H9 (cell line): ENCODE measurements at regions not wholly inside any gene's neighbourhood (a gene's known extent, or its start where the extent isn't known, plus 50 kb on each side); places are given as distances from the start of the nearest gene placed in this dataset.
A peak's percentile ranks its signal among the peaks of the same experiment; 100 is the strongest.

ENCODE experiments used
- DNase-seq: peaks from one replicate; pipeline ENCODE4 v3.0.0-alpha.2; 2017
- H2AFZ ChIP-seq: one replicate; pipeline ENCODE4 v1.6.1; 2013; ENCODE audit warnings: mild to moderate bottlenecking, low read length, control low read depth, moderate library complexity
- H2AK5ac ChIP-seq: 2 replicates; pipeline ENCODE4 v1.6.1; 2013; ENCODE audit warnings: low read length, control low read depth, mixed read lengths; ENCODE audit not compliant: insufficient read length
- H2BK120ac ChIP-seq: one replicate; pipeline ENCODE4 v1.6.1; 2013; ENCODE audit warnings: low read depth, mild to moderate bottlenecking, low read length, control low read depth, inconsistent platforms; ENCODE audit not compliant: poor library complexity, severe bottlenecking
- H2BK12ac ChIP-seq: 2 replicates; pipeline ENCODE4 v1.6.1; 2013; ENCODE audit warnings: low read length, control low read depth, mixed read lengths, low read depth; ENCODE audit not compliant: insufficient read length
- H2BK15ac ChIP-seq: 2 replicates; pipeline ENCODE4 v1.6.1; 2013; ENCODE audit warnings: low read depth, low read length, control low read depth
- H2BK20ac ChIP-seq: one replicate; pipeline ENCODE4 v1.6.1; 2013; ENCODE audit warnings: low read depth, mild to moderate bottlenecking, low read length, control low read depth, inconsistent platforms; ENCODE audit not compliant: poor library complexity, severe bottlenecking
- H2BK5ac ChIP-seq: 2 replicates; pipeline ENCODE4 v1.6.1; 2013; ENCODE audit warnings: low read length, control low read depth, mixed read lengths; ENCODE audit not compliant: insufficient read length
- H3K14ac ChIP-seq: 2 replicates; pipeline ENCODE4 v1.6.1; 2013; ENCODE audit warnings: low read length, control low read depth; ENCODE audit not compliant: insufficient read depth
- H3K18ac ChIP-seq: 2 replicates; pipeline ENCODE4 v1.6.1; 2013; ENCODE audit warnings: low read depth, mild to moderate bottlenecking, mixed read lengths, low read length, control low read depth; ENCODE audit not compliant: insufficient read length
- H3K23ac ChIP-seq: 2 replicates; pipeline ENCODE4 v1.6.1; 2013; ENCODE audit warnings: low read length, control low read depth, mixed read lengths, low read depth; ENCODE audit not compliant: insufficient read length
- H3K23me2 ChIP-seq: 2 replicates; pipeline ENCODE4 v1.6.1; 2013; ENCODE audit warnings: low read depth, mild to moderate bottlenecking, mixed read lengths, low read length, control low read depth; ENCODE audit not compliant: insufficient read length, poor library complexity, severe bottlenecking
- H3K27ac ChIP-seq: 2 replicates; pipeline ENCODE4 v1.5.1; 2013; ENCODE audit warnings: low read length, control low read depth, mixed read lengths, low read depth; ENCODE audit not compliant: insufficient read length
- H3K27me3 ChIP-seq: 2 replicates; pipeline ENCODE4 v1.6.1; 2013; ENCODE audit warnings: low read length, control low read depth, inconsistent platforms; ENCODE audit not compliant: insufficient read depth
- H3K4ac ChIP-seq: 2 replicates; pipeline ENCODE4 v1.6.1; 2013; ENCODE audit warnings: low read depth, mild to moderate bottlenecking, control low read depth, inconsistent platforms, low read length, moderate library complexity
- H3K4me1 ChIP-seq: 2 replicates; pipeline ENCODE4 v1.6.1; 2013; ENCODE audit warnings: low read length, control low read depth, inconsistent platforms; ENCODE audit not compliant: insufficient read depth
- H3K4me2 ChIP-seq: 2 replicates; pipeline ENCODE4 v1.6.1; 2013; ENCODE audit warnings: low read length, control low read depth, mixed read lengths; ENCODE audit not compliant: insufficient read length, insufficient read depth
- H3K56ac ChIP-seq: 2 replicates; pipeline ENCODE4 v1.6.1; 2013; ENCODE audit warnings: low read depth, mild to moderate bottlenecking, mixed read lengths, low read length, control low read depth; ENCODE audit not compliant: insufficient read length
- H3K79me1 ChIP-seq: 2 replicates; pipeline ENCODE4 v1.6.1; 2013; ENCODE audit warnings: low read depth, mild to moderate bottlenecking, moderate library complexity, low read length, control low read depth, inconsistent platforms; ENCODE audit not compliant: insufficient read depth, poor library complexity, severe bottlenecking
- H3K79me2 ChIP-seq: 2 replicates; pipeline ENCODE4 v1.6.1; 2013; ENCODE audit warnings: low read length, control low read depth, inconsistent platforms; ENCODE audit not compliant: insufficient read depth
- H3K9ac ChIP-seq: 2 replicates; pipeline ENCODE4 v1.6.1; 2013; ENCODE audit warnings: low read length, control low read depth, mixed read lengths; ENCODE audit not compliant: insufficient read length; ENCODE audit errors: extremely low read depth
- H3K9me3 ChIP-seq: one replicate; pipeline ENCODE4 v1.6.1; 2013; ENCODE audit warnings: low read depth, low read length, inconsistent platforms; ENCODE audit not compliant: control insufficient read depth
- H3T11ph ChIP-seq: one replicate; pipeline ENCODE4 v1.6.1; 2013; ENCODE audit warnings: mild to moderate bottlenecking, low read length, control low read depth, inconsistent platforms
- H4K20me1 ChIP-seq: one replicate; pipeline ENCODE4 v1.6.1; 2013; ENCODE audit not compliant: control insufficient read depth, insufficient read length, insufficient read depth
- H4K5ac ChIP-seq: 2 replicates; pipeline ENCODE4 v1.6.1; 2013; ENCODE audit warnings: low read depth, mild to moderate bottlenecking, mixed read lengths, low read length, control low read depth; ENCODE audit not compliant: insufficient read length
- H4K8ac ChIP-seq: replicated peaks from 2 replicates; pipeline ENCODE4 v1.6.1; 2013; ENCODE audit warnings: low read length, control low read depth, mixed read lengths, low read depth; ENCODE audit not compliant: insufficient read length
- H4K91ac ChIP-seq: 2 replicates; pipeline ENCODE4 v1.6.1; 2013; ENCODE audit warnings: low read depth, mild to moderate bottlenecking, moderate library complexity, mixed read lengths, low read length, control low read depth; ENCODE audit not compliant: insufficient read length
- H3K27ac Mint-ChIP-seq, 3 experiments: 2 replicates in 2 of 3; 3 replicates in 1 of 3; pipeline ENCODE4 v1.8.0; 2020 to 2021; ENCODE audit warnings: mixed read lengths in 3 of 3, mild to moderate bottlenecking in 1 of 3, moderate library complexity in 1 of 3
- H3K27me3 Mint-ChIP-seq: 2 replicates; pipeline ENCODE4 v1.8.0; 2021; ENCODE audit warnings: low read depth, mild to moderate bottlenecking, moderate library complexity, mixed read lengths
- H3K36me3 Mint-ChIP-seq, 3 experiments: 2 replicates in 2 of 3; 3 replicates in 1 of 3; pipeline ENCODE4 v1.8.0; 2020 to 2021; ENCODE audit warnings: low read depth in 3 of 3, mixed read lengths in 3 of 3; ENCODE audit not compliant: insufficient read depth in 1 of 3
- H3K4me1 Mint-ChIP-seq, 2 experiments: 2 replicates each; pipeline ENCODE4 v1.8.0; 2020; ENCODE audit warnings: mixed read lengths in 2 of 2
- H3K4me3 Mint-ChIP-seq, 2 experiments: 2 replicates in 1 of 2; 3 replicates in 1 of 2; pipeline ENCODE4 v1.8.0; 2020 to 2021; ENCODE audit warnings: mild to moderate bottlenecking in 2 of 2, mixed read lengths in 2 of 2, moderate library complexity in 1 of 2
- H3K9me3 Mint-ChIP-seq, 2 experiments: 2 replicates in 1 of 2; 3 replicates in 1 of 2; pipeline ENCODE4 v1.8.0; 2020; ENCODE audit warnings: mild to moderate bottlenecking in 2 of 2, mixed read lengths in 2 of 2, moderate library complexity in 1 of 2
- CTCF ChIP-seq: fragments of 200-600 bp; sonication (generic); conservative IDR thresholded peaks from 3 replicates; pipeline ENCODE4 v1.8.0; 2021; ENCODE audit warnings: antibody characterized with exemption, mild to moderate bottlenecking
- WGBS: extraction: QIAGEN DNeasy Blood & Tissue Kit; methylation state at CpG from one replicate; pipeline ENCODE4 v1.1.7; 2013; ENCODE audit warnings: missing lambda C conversion rate, low lambda C conversion rate, mixed read lengths; ENCODE audit not compliant: insufficient read length; ENCODE audit errors: extremely low coverage; 5-methylcytosine and 5-hydroxymethylcytosine counted together

- Histone ChIP-seq H3K79me2 (no peaks in the 10 kb centered on the region), H3K27ac (no peak overlapping the region), H3T11ph (no peak overlapping the region), H3K23me2 (no peaks in the 10 kb centered on the region), H2BK20ac (no peak overlapping the region), H3K79me1 (no peaks in the 10 kb centered on the region), H3K18ac (no peak overlapping the region), H2BK15ac (no peak overlapping the region), H3K23ac (no peak overlapping the region), H2AFZ (no peak overlapping the region), H3K4me1 (no peaks in the 10 kb centered on the region), H4K5ac (no peak overlapping the region), H3K9ac (no peak overlapping the region), H3K27me3 (no peaks in the 10 kb centered on the region), H4K8ac (no peak overlapping the region), H3K4ac (no peak overlapping the region), H2BK5ac (no peak overlapping the region), H4K20me1 (no peaks in the 10 kb centered on the region), H3K4me2 (no peak overlapping the region), H4K91ac (no peak overlapping the region), H2AK5ac (no peak overlapping the region), H2BK120ac (no peak overlapping the region), H3K14ac (no peak overlapping the region), H3K56ac (no peak overlapping the region), H2BK12ac (no peak overlapping the region), H3K9me3 (no peaks in the 10 kb centered on the region)
- Mint-ChIP-seq H3K36me3 (no peaks in the 10 kb centered on the region), H3K4me1 (peaks cover 5 to 6% of the 10 kb centered on the region in 2 experiments), H3K4me3 (no peak overlapping the region), H3K27ac (peak overlapping the region in 1 of 3 experiments; percentile 32; a peak in 1 of 7 replicates), H3K27me3 (no peaks in the 10 kb centered on the region), H3K9me3 (no peaks in the 10 kb centered on the region)
- WGBS: no CpG with 5 or more reads among the region's 4 CpGs
- no peak for TF ChIP-seq CTCF
- DNase-seq: no peak
Observed at GRCh38 chr1:72526926-72527325, 244.6 kb upstream of the NEGR1 start.
